GM12878 (cell line): ENCODE measurements at regions not wholly inside any gene's neighbourhood (a gene's known extent, or its start where the extent isn't known, plus 50 kb on each side); places are given as distances from the start of the nearest gene placed in this dataset.

ENCODE experiments used
- ATAC-seq: fragments of 200-7000 bp; cut with Tn5 transposase; 3 replicates; pipeline ENCODE4 v1.9.1; 2020; ENCODE audit warnings: mild to moderate bottlenecking, moderate library complexity
- BruUV-seq: library from RNA; stranded (reverse); fragments of 400-500 nt; replicated peaks from 2 replicates; lab custom pipeline; 2021; lab: Mats Ljungman, UMichigan
- CTCF ChIA-PET: fragments of 300-600 bp; sonication (Branson Sonifier 250); formaldehyde crosslinking; extraction: SDS; loops from one replicate; lab custom pipeline; 2021; ENCODE audit warnings: inconsistent platforms; lab: Yijun Ruan, JAX
- POLR2A ChIA-PET: fragments of 350-600 bp; formaldehyde crosslinking; extraction: SDS; loops from one replicate; lab custom pipeline; 2021; ENCODE audit warnings: inconsistent platforms; lab: Charles Lee
- RAD21 ChIA-PET: fragments of 300-600 bp; sonication (Branson Sonifier 250); formaldehyde crosslinking; loops from one replicate; lab custom pipeline; 2023; ENCODE audit warnings: antibody characterized with exemption; ENCODE audit not compliant: unreplicated experiment; lab: Charles Lee
- SMC1A ChIA-PET: fragments of 300-600 bp; sonication (Branson Sonifier 250); formaldehyde crosslinking; loops from one replicate; lab custom pipeline; 2023; ENCODE audit not compliant: unreplicated experiment, uncharacterized antibody; lab: Charles Lee
- DNase-seq: peaks from one replicate; pipeline ENCODE4 v3.0.0-alpha.2; 2011; ENCODE audit warnings: low read depth, low spot score
- FAIRE-seq: peaks from 3 replicates; lab custom pipeline; 2011; peaks lifted over from hg19 to GRCh38; lab: Jason Lieb, UNC
- H2AFZ ChIP-seq: 2 replicates; pipeline ENCODE4 v1.6.0; 2011; ENCODE audit warnings: low read depth, low read length, control low read depth; ENCODE audit not compliant: control insufficient read depth
- H3K27ac ChIP-seq: 2 replicates; pipeline ENCODE4 v1.5.1; 2011; ENCODE audit warnings: control low read depth; ENCODE audit not compliant: control insufficient read depth, insufficient read depth
- H3K27me3 ChIP-seq, 2 experiments: replicated peaks in 1 of 2; 2 replicates each; pipeline versions ENCODE4 v1.6.0 to v1.6.1; 2011; ENCODE audit warnings: low read length in 1 of 2; ENCODE audit not compliant: control insufficient read depth in 2 of 2, insufficient read depth in 2 of 2
- H3K36me3 ChIP-seq, 2 experiments: 2 replicates each; pipeline ENCODE4 v1.5.1; 2011; ENCODE audit warnings: low read length in 1 of 2; ENCODE audit not compliant: control insufficient read depth in 2 of 2, insufficient read depth in 2 of 2
- H3K4me1 ChIP-seq: 2 replicates; pipeline ENCODE4 v1.6.1; 2011; ENCODE audit warnings: mild to moderate bottlenecking, low read length, moderate library complexity, mixed read lengths; ENCODE audit not compliant: control insufficient read depth, insufficient read depth
- H3K4me2 ChIP-seq: 2 replicates; pipeline ENCODE4 v1.6.0; 2011; ENCODE audit warnings: control low read depth; ENCODE audit not compliant: control insufficient read depth, insufficient read depth
- H3K4me3 ChIP-seq: fragments of 200-600 bp; sonication (generic); 2 replicates; pipeline ENCODE4 v1.5.1; 2016
- H3K79me2 ChIP-seq: 2 replicates; pipeline ENCODE4 v1.6.0; 2011; ENCODE audit warnings: low read length; ENCODE audit not compliant: control insufficient read depth, insufficient read depth
- H3K9ac ChIP-seq: 2 replicates; pipeline ENCODE4 v1.8.0; 2011; ENCODE audit warnings: low read length, control low read depth, mixed read lengths; ENCODE audit not compliant: control insufficient read depth, insufficient read depth
- H3K9me3 ChIP-seq: replicated peaks from 3 replicates; pipeline ENCODE4 v1.5.1; 2011; ENCODE audit warnings: mild to moderate bottlenecking, low read length; ENCODE audit not compliant: control insufficient read depth, insufficient read depth
- H4K20me1 ChIP-seq: 2 replicates; pipeline ENCODE4 v1.6.0; 2011; ENCODE audit not compliant: control insufficient read depth, insufficient read depth
- SMAD5 ChIP-seq: IDR thresholded peaks from 2 replicates; pipeline ENCODE4 v1.6.1; 2016; ENCODE audit warnings: antibody characterized with exemption, low read depth
- YY1 ChIP-seq: IDR thresholded peaks from 2 replicates; pipeline ENCODE4 v1.6.1; 2011; ENCODE audit warnings: low read depth, mild to moderate bottlenecking, low read length
- WGBS: methylation state at CpG from one replicate; pipeline ENCODE4 v1.1.6; 2016; ENCODE audit warnings: low lambda C conversion rate; ENCODE audit not compliant: insufficient replicate concordance, insufficient coverage; ENCODE audit errors: missing lambda C conversion rate; 5-methylcytosine and 5-hydroxymethylcytosine counted together
- in situ Hi-C: fragments of 300-500 bp; cut with MboI; formaldehyde crosslinking; loops from 9 replicates; pipeline ENCODE4 v1.14.3; 2018; ENCODE audit warnings: mixed read lengths
- intact Hi-C: fragments of 100-400 bp; cut with micrococcal nuclease; formaldehyde crosslinking; loops from one replicate; pipeline ENCODE4 v1.14.2; 2022; ENCODE audit not compliant: unreplicated experiment
- TF ChIP-seq, protein P1 (sequence below): fragments of 450-650 bp; formaldehyde crosslinking; IDR thresholded peaks from 2 replicates; pipeline ENCODE4 v1.5.0; 2022; ENCODE audit warnings: mild to moderate bottlenecking, missing genetic modification characterization

DNA sequence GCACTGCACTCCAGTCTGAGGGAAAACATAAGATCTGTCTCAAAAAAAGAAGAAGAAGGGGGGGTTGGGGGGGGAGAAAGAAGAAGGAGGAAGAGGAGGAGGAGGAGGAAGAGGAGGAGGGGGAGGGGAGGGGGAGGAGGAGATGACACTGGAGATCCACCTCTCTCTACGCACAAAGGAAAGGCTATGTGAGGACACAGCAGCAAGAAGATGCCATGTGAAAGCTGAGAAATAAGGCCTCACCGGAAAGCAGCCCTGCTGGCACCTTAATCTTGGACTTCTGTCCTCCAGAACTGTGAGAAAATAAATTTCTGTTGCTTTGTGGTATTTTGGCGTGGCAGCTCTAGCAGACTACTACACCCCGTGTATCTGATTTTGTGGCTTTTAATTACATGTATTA, 477.9 kb downstream of the MED13L start:
- no TSS peak for BruUV-seq

More for the DNA sequence above, 477.9 kb downstream of the MED13L start:
- no peak overlapping the region for H3K4me2 ChIP-seq
- in situ Hi-C loops, result no loop called here
- no peaks in the 10 kb centered on the region for H3K27me3 ChIP-seq
- ChIA-PET POLR2A (no interaction called here), CTCF (no interaction called here), SMC1A (no interaction called here), RAD21 (no interaction called here)
- H3K27ac ChIP-seq, result no peak overlapping the region
- no peak overlapping the region for H2AFZ ChIP-seq
- TF ChIP-seq SMAD5, result no peak
- TF ChIP-seq, protein P1, sequence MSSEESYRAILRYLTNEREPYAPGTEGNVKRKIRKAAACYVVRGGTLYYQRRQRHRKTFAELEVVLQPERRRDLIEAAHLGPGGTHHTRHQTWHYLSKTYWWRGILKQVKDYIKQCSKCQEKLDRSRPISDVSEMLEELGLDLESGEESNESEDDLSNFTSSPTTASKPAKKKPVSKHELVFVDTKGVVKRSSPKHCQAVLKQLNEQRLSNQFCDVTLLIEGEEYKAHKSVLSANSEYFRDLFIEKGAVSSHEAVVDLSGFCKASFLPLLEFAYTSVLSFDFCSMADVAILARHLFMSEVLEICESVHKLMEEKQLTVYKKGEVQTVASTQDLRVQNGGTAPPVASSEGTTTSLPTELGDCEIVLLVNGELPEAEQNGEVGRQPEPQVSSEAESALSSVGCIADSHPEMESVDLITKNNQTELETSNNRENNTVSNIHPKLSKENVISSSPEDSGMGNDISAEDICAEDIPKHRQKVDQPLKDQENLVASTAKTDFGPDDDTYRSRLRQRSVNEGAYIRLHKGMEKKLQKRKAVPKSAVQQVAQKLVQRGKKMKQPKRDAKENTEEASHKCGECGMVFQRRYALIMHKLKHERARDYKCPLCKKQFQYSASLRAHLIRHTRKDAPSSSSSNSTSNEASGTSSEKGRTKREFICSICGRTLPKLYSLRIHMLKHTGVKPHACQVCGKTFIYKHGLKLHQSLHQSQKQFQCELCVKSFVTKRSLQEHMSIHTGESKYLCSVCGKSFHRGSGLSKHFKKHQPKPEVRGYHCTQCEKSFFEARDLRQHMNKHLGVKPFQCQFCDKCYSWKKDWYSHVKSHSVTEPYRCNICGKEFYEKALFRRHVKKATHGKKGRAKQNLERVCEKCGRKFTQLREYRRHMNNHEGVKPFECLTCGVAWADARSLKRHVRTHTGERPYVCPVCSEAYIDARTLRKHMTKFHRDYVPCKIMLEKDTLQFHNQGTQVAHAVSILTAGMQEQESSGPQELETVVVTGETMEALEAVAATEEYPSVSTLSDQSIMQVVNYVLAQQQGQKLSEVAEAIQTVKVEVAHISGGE (CRISPR knock-in tag), result no peak
- no peak for TF ChIP-seq YY1
- H3K9ac ChIP-seq, result no peak overlapping the region
- ATAC-seq, result no peak
- H4K20me1 ChIP-seq, result no peaks in the 10 kb centered on the region
- FAIRE-seq, result no peak
- 82% methylated on average over 4 of the region's 4 CpGs for WGBS
- intact Hi-C loops, result loop anchor here (10.0 kb wide), 1 partner anchor 115 kb away; no protein-coding TSS in a partner anchor
- no peaks in the 10 kb centered on the region for H3K4me1 ChIP-seq
- no peak overlapping the region for H3K4me3 ChIP-seq
- H3K9me3 ChIP-seq, result no peaks in the 10 kb centered on the region
- no peak for DNase-seq
- no peaks in the 10 kb centered on the region for H3K36me3 ChIP-seq
- H3K79me2 ChIP-seq, result no peaks in the 10 kb centered on the region
